ENCODE measurements at regions not wholly inside any gene's neighbourhood (a gene's known extent, or its start where the extent isn't known, plus 50 kb on each side); places are given as distances from the start of the nearest gene placed in this dataset.

DNA sequence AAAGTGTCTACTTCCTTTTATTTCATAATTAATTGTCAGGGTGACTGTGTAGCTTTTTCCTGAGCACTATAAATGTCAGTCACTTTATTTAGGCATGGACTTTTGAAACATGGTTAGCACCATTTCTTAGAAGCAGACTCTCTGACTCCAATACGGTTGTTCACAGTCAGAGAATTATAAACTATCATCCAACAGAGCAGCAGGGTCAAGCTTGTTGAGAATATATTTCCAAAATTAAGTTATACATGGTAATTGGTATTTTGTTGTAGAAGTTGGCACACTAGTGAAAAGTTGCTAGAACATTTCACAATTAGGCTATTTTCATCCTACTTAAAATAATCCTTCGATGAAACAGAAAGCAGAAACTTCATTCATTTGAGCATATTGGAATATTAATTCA lies 1155.5 kb upstream of the IGFBP7 start:
- TF ChIP-seq, protein P1, sequence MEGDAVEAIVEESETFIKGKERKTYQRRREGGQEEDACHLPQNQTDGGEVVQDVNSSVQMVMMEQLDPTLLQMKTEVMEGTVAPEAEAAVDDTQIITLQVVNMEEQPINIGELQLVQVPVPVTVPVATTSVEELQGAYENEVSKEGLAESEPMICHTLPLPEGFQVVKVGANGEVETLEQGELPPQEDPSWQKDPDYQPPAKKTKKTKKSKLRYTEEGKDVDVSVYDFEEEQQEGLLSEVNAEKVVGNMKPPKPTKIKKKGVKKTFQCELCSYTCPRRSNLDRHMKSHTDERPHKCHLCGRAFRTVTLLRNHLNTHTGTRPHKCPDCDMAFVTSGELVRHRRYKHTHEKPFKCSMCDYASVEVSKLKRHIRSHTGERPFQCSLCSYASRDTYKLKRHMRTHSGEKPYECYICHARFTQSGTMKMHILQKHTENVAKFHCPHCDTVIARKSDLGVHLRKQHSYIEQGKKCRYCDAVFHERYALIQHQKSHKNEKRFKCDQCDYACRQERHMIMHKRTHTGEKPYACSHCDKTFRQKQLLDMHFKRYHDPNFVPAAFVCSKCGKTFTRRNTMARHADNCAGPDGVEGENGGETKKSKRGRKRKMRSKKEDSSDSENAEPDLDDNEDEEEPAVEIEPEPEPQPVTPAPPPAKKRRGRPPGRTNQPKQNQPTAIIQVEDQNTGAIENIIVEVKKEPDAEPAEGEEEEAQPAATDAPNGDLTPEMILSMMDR (IDR thresholded peaks at IDR 0.05; ENCODE audit: low read length): no peak
- no peak for TF ChIP-seq EZH2 (IDR thresholded peaks at IDR 0.05; ENCODE audit: borderline replicate concordance, low read length)

Data from OCI-LY1 (cell line).